Keratinocyte (primary cell): ENCODE measurements at regions not wholly inside any gene's neighbourhood (a gene's known extent, or its start where the extent isn't known, plus 50 kb on each side); places are given as distances from the start of the nearest gene placed in this dataset.

ENCODE experiments used
- DNase-seq: peaks from one replicate; pipeline ENCODE4 v3.0.0-alpha.2; 2011; ENCODE audit warnings: low read depth, missing footprints, low spot score
- FAIRE-seq: peaks from 2 replicates; lab custom pipeline; 2011; peaks lifted over from hg19 to GRCh38; lab: Jason Lieb, UNC
- H2AFZ ChIP-seq: 2 replicates; pipeline ENCODE4 v1.6.0; 2012; ENCODE audit warnings: low read length, control low read depth, inconsistent platforms; ENCODE audit not compliant: control insufficient read depth
- H3K27ac ChIP-seq: 2 replicates; pipeline ENCODE4 v1.5.1; 2011; ENCODE audit warnings: low read length; ENCODE audit not compliant: control insufficient read depth, insufficient read depth
- H3K27me3 ChIP-seq: 3 replicates; pipeline ENCODE4 v1.6.0; 2011; ENCODE audit warnings: low read length; ENCODE audit not compliant: control insufficient read depth, insufficient read depth; ENCODE audit errors: extremely low read depth
- H3K36me3 ChIP-seq, 2 experiments: 2 replicates in 1 of 2; 3 replicates in 1 of 2; pipeline ENCODE4 v1.5.1; 2011; ENCODE audit warnings: low read length in 2 of 2, mild to moderate bottlenecking in 1 of 2; ENCODE audit not compliant: control insufficient read depth in 2 of 2, insufficient read depth in 2 of 2; ENCODE audit errors: extremely low read depth in 1 of 2
- H3K4me1 ChIP-seq: 3 replicates; pipeline ENCODE4 v1.5.1; 2011; ENCODE audit warnings: low read length; ENCODE audit not compliant: control insufficient read depth, insufficient read depth; ENCODE audit errors: extremely low read depth
- H3K4me2 ChIP-seq: 3 replicates; pipeline ENCODE4 v1.6.0; 2011; ENCODE audit warnings: low read depth, low read length; ENCODE audit not compliant: control insufficient read depth, insufficient read depth; ENCODE audit errors: extremely low read depth
- H3K4me3 ChIP-seq, 3 experiments: fragments of 200-600 bp in 1 of 3; sonication (generic) in 1 of 3; 2 replicates in 2 of 3; 3 replicates in 1 of 3; pipeline ENCODE4 v1.5.1; 2011 to 2016; ENCODE audit warnings: low read length in 3 of 3, mild to moderate bottlenecking in 3 of 3, control low read depth in 2 of 3, inconsistent platforms in 1 of 3, low read depth in 1 of 3, mixed read lengths in 1 of 3, mixed run types in 1 of 3, moderate library complexity in 1 of 3; ENCODE audit not compliant: control insufficient read depth in 2 of 3, insufficient read depth in 2 of 3; ENCODE audit errors: extremely low read depth in 1 of 3
- H3K79me2 ChIP-seq: 2 replicates; pipeline ENCODE4 v1.6.0; 2012; ENCODE audit warnings: low read length; ENCODE audit not compliant: control insufficient read depth, insufficient read depth
- H3K9ac ChIP-seq: 3 replicates; pipeline ENCODE4 v1.6.0; 2011; ENCODE audit warnings: low read length; ENCODE audit not compliant: control insufficient read depth, insufficient read depth; ENCODE audit errors: extremely low read depth
- H3K9me1 ChIP-seq: 3 replicates; pipeline ENCODE4 v1.6.0; 2011; ENCODE audit warnings: low read length; ENCODE audit not compliant: control insufficient read depth, insufficient read depth; ENCODE audit errors: extremely low read depth
- H3K9me3 ChIP-seq: 2 replicates; pipeline ENCODE4 v1.5.1; 2012; ENCODE audit warnings: low read depth, low read length; ENCODE audit not compliant: control insufficient read depth
- H4K20me1 ChIP-seq: 3 replicates; pipeline ENCODE4 v1.6.0; 2011; ENCODE audit warnings: low read length; ENCODE audit not compliant: control insufficient read depth, insufficient read depth; ENCODE audit errors: extremely low read depth
- EZH2 ChIP-seq: IDR thresholded peaks from one replicate; pipeline ENCODE4 v1.6.1; 2012; ENCODE audit warnings: inconsistent platforms, mild to moderate bottlenecking, low read length, moderate library complexity
- dilution Hi-C: fragments of 300-500 bp; cut with MboI; formaldehyde crosslinking; loops from one replicate; pipeline ENCODE4 v1.7.0; 2020; ENCODE audit warnings: low sequenced_read_pairs; ENCODE audit not compliant: extremely low pct_ligation_motif_present
- TF ChIP-seq, protein P1 (sequence below), 3 experiments: IDR thresholded peaks in 1 of 3; conservative IDR thresholded peaks in 1 of 3; optimal IDR thresholded peaks in 1 of 3; 2 replicates in 2 of 3; 3 replicates in 1 of 3; pipeline versions ENCODE3 to v1.5.1; 2011; ENCODE audit warnings: low read length in 3 of 3, mild to moderate bottlenecking in 3 of 3, moderate library complexity in 2 of 3, control low read depth in 1 of 3, inconsistent platforms in 1 of 3; ENCODE audit not compliant: insufficient read depth in 2 of 3; ENCODE audit errors: extremely low read depth in 1 of 3

DNA sequence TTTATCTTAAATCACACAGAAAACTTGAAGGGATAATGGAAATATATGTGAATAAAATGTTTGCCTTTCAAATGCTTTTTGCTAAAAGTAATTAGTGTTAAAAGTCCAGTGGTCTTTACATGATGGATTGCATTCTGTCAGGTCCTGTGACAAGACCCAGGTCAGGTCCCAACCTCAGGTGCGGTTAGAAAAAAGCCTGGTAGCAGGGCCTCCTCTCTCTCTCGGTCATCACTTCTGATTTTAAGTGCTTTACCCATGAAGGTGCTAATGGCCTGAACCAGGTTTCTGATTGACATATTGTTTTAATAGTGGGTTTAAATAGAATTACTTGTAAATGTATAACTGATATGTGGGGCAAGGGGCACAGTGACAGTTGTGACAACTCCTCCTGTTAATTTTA, 736.3 kb downstream of the POM121L12 start:
- H3K27ac ChIP-seq, result no peak overlapping the region
- no peaks in the 10 kb centered on the region for H3K36me3 ChIP-seq
- no peaks in the 10 kb centered on the region for H3K27me3 ChIP-seq
- H4K20me1 ChIP-seq, result no peaks in the 10 kb centered on the region
- TF ChIP-seq, protein P1, sequence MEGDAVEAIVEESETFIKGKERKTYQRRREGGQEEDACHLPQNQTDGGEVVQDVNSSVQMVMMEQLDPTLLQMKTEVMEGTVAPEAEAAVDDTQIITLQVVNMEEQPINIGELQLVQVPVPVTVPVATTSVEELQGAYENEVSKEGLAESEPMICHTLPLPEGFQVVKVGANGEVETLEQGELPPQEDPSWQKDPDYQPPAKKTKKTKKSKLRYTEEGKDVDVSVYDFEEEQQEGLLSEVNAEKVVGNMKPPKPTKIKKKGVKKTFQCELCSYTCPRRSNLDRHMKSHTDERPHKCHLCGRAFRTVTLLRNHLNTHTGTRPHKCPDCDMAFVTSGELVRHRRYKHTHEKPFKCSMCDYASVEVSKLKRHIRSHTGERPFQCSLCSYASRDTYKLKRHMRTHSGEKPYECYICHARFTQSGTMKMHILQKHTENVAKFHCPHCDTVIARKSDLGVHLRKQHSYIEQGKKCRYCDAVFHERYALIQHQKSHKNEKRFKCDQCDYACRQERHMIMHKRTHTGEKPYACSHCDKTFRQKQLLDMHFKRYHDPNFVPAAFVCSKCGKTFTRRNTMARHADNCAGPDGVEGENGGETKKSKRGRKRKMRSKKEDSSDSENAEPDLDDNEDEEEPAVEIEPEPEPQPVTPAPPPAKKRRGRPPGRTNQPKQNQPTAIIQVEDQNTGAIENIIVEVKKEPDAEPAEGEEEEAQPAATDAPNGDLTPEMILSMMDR (optimal IDR thresholded peaks at IDR 0.05 in 1 of 3, IDR thresholded peaks at IDR 0.05 in 1 of 3, conservative IDR thresholded peaks at IDR 0.05 in 1 of 3; ENCODE audit: extremely low read depth in 1 of 3, insufficient read depth in 2 of 3, low read length in 3 of 3), result no peak
- TF ChIP-seq EZH2, result no peak
- H3K4me3 ChIP-seq, result no peak overlapping the region
- no peaks in the 10 kb centered on the region for H3K9me3 ChIP-seq
- no peak overlapping the region for H2AFZ ChIP-seq
- FAIRE-seq (no peak), DNase-seq (no peak)
- H3K4me2 ChIP-seq, result no peak overlapping the region
- dilution Hi-C loops, result no loop called here
- H3K79me2 ChIP-seq, result no peaks in the 10 kb centered on the region
- no peak overlapping the region for H3K9ac ChIP-seq
- H3K9me1 ChIP-seq, result no peaks in the 10 kb centered on the region
- H3K4me1 ChIP-seq, result no peaks in the 10 kb centered on the region

DNA sequence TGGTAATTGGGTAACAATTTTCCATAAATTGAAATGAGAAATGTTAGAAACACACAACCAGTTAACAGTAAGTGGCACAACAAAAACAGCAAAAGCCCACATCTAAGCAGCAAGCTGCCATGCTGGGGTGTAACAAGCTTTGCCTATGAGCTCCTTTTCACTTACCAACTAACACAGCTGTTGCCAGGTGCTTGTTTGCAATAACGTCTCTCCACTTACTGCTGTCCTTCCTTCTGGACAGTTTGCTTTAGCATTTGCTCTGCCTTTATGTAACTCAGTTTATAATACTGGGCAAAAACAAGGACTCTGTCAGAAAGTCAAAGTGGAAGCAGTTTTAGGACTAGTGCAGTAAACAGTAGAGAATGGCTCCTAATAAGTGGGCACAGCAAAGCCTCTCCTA, 740.9 kb downstream of the POM121L12 start:
- Histone ChIP-seq H3K36me3 (no peaks in the 10 kb centered on the region), H4K20me1 (no peaks in the 10 kb centered on the region), H3K27ac (no peak overlapping the region), H3K4me1 (no peaks in the 10 kb centered on the region), H3K9ac (no peak overlapping the region), H3K9me1 (no peaks in the 10 kb centered on the region), H3K4me3 (no peak overlapping the region), H2AFZ (no peak overlapping the region), H3K79me2 (no peaks in the 10 kb centered on the region), H3K4me2 (no peak overlapping the region), H3K27me3 (no peaks in the 10 kb centered on the region), H3K9me3 (no peaks in the 10 kb centered on the region)
- DNase-seq (no peak), FAIRE-seq (no peak)
- dilution Hi-C loops, result no loop called here
- TF ChIP-seq EZH2, result no peak
- TF ChIP-seq, protein P1 (optimal IDR thresholded peaks at IDR 0.05 in 1 of 3, IDR thresholded peaks at IDR 0.05 in 1 of 3, conservative IDR thresholded peaks at IDR 0.05 in 1 of 3; ENCODE audit: extremely low read depth in 1 of 3, insufficient read depth in 2 of 3, low read length in 3 of 3), result no peak
